Keratinocyte (primary cell): ENCODE measurements at regions not wholly inside any gene's neighbourhood (a gene's known extent, or its start where the extent isn't known, plus 50 kb on each side); places are given as distances from the start of the nearest gene placed in this dataset.

ENCODE experiments used
- CTCF ChIP-seq, 3 experiments: IDR thresholded peaks in 1 of 3; conservative IDR thresholded peaks in 1 of 3; optimal IDR thresholded peaks in 1 of 3; 2 replicates in 2 of 3; 3 replicates in 1 of 3; pipeline versions ENCODE3 to v1.5.1; 2011; ENCODE audit warnings: low read length in 3 of 3, mild to moderate bottlenecking in 3 of 3, moderate library complexity in 2 of 3, control low read depth in 1 of 3, inconsistent platforms in 1 of 3; ENCODE audit not compliant: insufficient read depth in 2 of 3; ENCODE audit errors: extremely low read depth in 1 of 3
- EZH2 ChIP-seq: IDR thresholded peaks from one replicate; pipeline ENCODE4 v1.6.1; 2012; ENCODE audit warnings: inconsistent platforms, mild to moderate bottlenecking, low read length, moderate library complexity

DNA sequence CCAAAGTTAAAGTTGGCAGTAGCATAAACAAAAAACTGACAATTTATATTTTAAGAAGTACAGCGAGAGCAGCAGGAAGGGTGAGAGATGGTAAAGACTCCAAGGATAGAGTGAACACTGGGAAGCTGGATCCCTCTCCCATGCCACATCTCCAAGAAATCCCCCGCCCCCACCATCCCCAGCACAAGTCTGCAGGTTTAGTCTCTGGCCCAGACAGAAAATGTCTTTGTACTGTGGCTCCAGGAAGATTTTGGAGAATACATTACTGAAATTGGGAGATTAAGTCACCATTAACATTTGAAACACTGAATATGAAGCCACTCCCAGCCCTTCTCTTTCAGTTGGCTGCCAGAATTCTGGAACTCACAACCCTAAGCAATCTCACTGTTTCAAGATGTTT, 140.3 kb downstream of the MACC1 start:
- no peak for TF ChIP-seq CTCF (optimal IDR thresholded peaks at IDR 0.05 in 1 of 3, IDR thresholded peaks at IDR 0.05 in 1 of 3, conservative IDR thresholded peaks at IDR 0.05 in 1 of 3; ENCODE audit: extremely low read depth in 1 of 3, insufficient read depth in 2 of 3, low read length in 3 of 3)
- no peak for TF ChIP-seq EZH2
